ENCODE measurements at regions not wholly inside any gene's neighbourhood (a gene's known extent, or its start where the extent isn't known, plus 50 kb on each side); places are given as distances from the start of the nearest gene placed in this dataset.

GRCh38 chr9:79257228-79257781, 314.5 kb upstream of the TLE4 start:
- no peak for TF ChIP-seq CTCF (IDR thresholded peaks at IDR 0.05)
- no peak for TF ChIP-seq POLR2A (IDR thresholded peaks at IDR 0.05)

Measured in testis (tissue), 2 donors.